WTC11 (cell line): ENCODE measurements at regions not wholly inside any gene's neighbourhood (a gene's known extent, or its start where the extent isn't known, plus 50 kb on each side); places are given as distances from the start of the nearest gene placed in this dataset.

Source experiments
- ATAC-seq: fragments of 200-7000 bp; cut with Tn5 transposase; 2 replicates; pipeline ENCODE4 v1.10.0; 2021; ENCODE audit warnings: mild to moderate bottlenecking, moderate library complexity
- CTCF ChIA-PET: fragments of 300-600 bp; sonication (Branson Sonifier 250); formaldehyde crosslinking; loops from one replicate; lab custom pipeline; 2021; ENCODE audit warnings: antibody characterized with exemption; lab: Charles Lee
- POLR2A ChIA-PET: fragments of 350-600 bp; sonication (Branson Sonifier 250); formaldehyde crosslinking; loops from one replicate; lab custom pipeline; 2021; ENCODE audit warnings: antibody characterized with exemption; lab: Charles Lee
- DNase-seq: peaks from one replicate; pipeline ENCODE4 v3.0.0; 2021; ENCODE audit warnings: low spot score
- H3K27ac Mint-ChIP-seq: 2 replicates; pipeline ENCODE4 v1.8.0; 2021; ENCODE audit warnings: mixed read lengths
- H3K27me3 Mint-ChIP-seq: 2 replicates; pipeline ENCODE4 v1.8.0; 2021; ENCODE audit warnings: low read depth, mild to moderate bottlenecking, moderate library complexity, mixed read lengths
- H3K36me3 Mint-ChIP-seq: 2 replicates; pipeline ENCODE4 v1.8.0; 2021; ENCODE audit warnings: mixed read lengths
- H3K4me1 Mint-ChIP-seq: 2 replicates; pipeline ENCODE4 v1.8.0; 2022; ENCODE audit warnings: mixed read lengths
- H3K4me3 Mint-ChIP-seq: 2 replicates; pipeline ENCODE4 v1.8.0; 2021; ENCODE audit warnings: mild to moderate bottlenecking, moderate library complexity, mixed read lengths
- H3K9me3 Mint-ChIP-seq: 2 replicates; pipeline ENCODE4 v1.8.0; 2021; ENCODE audit warnings: mixed read lengths
- ATF6 ChIP-seq: sonication (generic); formaldehyde crosslinking; IDR thresholded peaks from 2 replicates; pipeline ENCODE4 v1.8.1; 2023; ENCODE audit warnings: mild to moderate bottlenecking, missing genetic modification reagents
- ELF4 ChIP-seq: sonication (generic); formaldehyde crosslinking; IDR thresholded peaks from 2 replicates; pipeline ENCODE4 v1.8.1; 2022; ENCODE audit warnings: low read depth, mild to moderate bottlenecking, moderate library complexity, missing genetic modification reagents
- ERG ChIP-seq: fragments of 250-450 bp; sonication (Bioruptor Pico); IDR thresholded peaks from 2 replicates; pipeline ENCODE4 v1.8.0; 2021; ENCODE audit warnings: mild to moderate bottlenecking
- FOXP4 ChIP-seq: sonication (generic); formaldehyde crosslinking; IDR thresholded peaks from 2 replicates; pipeline ENCODE4 v1.8.0; 2022; ENCODE audit warnings: mild to moderate bottlenecking, missing genetic modification reagents
- GTF2I ChIP-seq: fragments of 250-450 bp; sonication (Bioruptor Pico); conservative IDR thresholded peaks from 2 replicates; pipeline ENCODE4 v1.4.0; 2021; ENCODE audit warnings: mild to moderate bottlenecking
- JAZF1 ChIP-seq: fragments of 250-450 bp; sonication (Bioruptor Pico); IDR thresholded peaks from 2 replicates; pipeline ENCODE4 v1.9.0; 2021; ENCODE audit warnings: moderate library complexity, mild to moderate bottlenecking, inconsistent platforms
- NFATC4 ChIP-seq: fragments of 250-450 bp; sonication (Bioruptor Pico); IDR thresholded peaks from 2 replicates; pipeline ENCODE4 v1.9.0; 2021; ENCODE audit warnings: mild to moderate bottlenecking
- NR1H2 ChIP-seq: sonication (generic); formaldehyde crosslinking; IDR thresholded peaks from 2 replicates; pipeline ENCODE4 v1.9.0; 2021; ENCODE audit warnings: mild to moderate bottlenecking, moderate library complexity, missing genetic modification reagents
- NR3C1 ChIP-seq: sonication (generic); formaldehyde crosslinking; conservative IDR thresholded peaks from 2 replicates; pipeline ENCODE4 v1.8.1; 2023; ENCODE audit warnings: low read depth, mild to moderate bottlenecking, missing genetic modification reagents
- OVOL2 ChIP-seq: fragments of 250-450 bp; sonication (Bioruptor Pico); IDR thresholded peaks from 2 replicates; pipeline ENCODE4 v1.9.0; 2021; ENCODE audit warnings: mild to moderate bottlenecking, borderline replicate concordance
- ZBTB21 ChIP-seq: sonication (generic); formaldehyde crosslinking; IDR thresholded peaks from 2 replicates; pipeline ENCODE4 v1.8.1; 2023; ENCODE audit warnings: mild to moderate bottlenecking, missing genetic modification reagents, borderline replicate concordance
- ZNF263 ChIP-seq: sonication (generic); formaldehyde crosslinking; IDR thresholded peaks from 2 replicates; pipeline ENCODE4 v1.8.1; 2022; ENCODE audit warnings: low read depth, mild to moderate bottlenecking, moderate library complexity, missing genetic modification reagents
- ZNF281 ChIP-seq: sonication (generic); formaldehyde crosslinking; IDR thresholded peaks from 2 replicates; pipeline ENCODE4 v1.8.0; 2023; ENCODE audit warnings: mild to moderate bottlenecking, missing genetic modification reagents
- TF ChIP-seq, protein P1 (sequence below): sonication (generic); formaldehyde crosslinking; IDR thresholded peaks from 2 replicates; pipeline ENCODE4 v1.8.1; 2022; ENCODE audit warnings: mild to moderate bottlenecking, missing genetic modification reagents, moderate library complexity, borderline replicate concordance
- TF ChIP-seq, protein P2 (sequence below): sonication (generic); formaldehyde crosslinking; IDR thresholded peaks from 2 replicates; pipeline ENCODE4 v1.8.1; 2023; ENCODE audit warnings: mild to moderate bottlenecking, missing genetic modification reagents, borderline replicate concordance
- TF ChIP-seq, protein P3 (sequence below): sonication (generic); formaldehyde crosslinking; IDR thresholded peaks from 2 replicates; pipeline ENCODE4 v1.8.1; 2023; ENCODE audit warnings: mild to moderate bottlenecking, missing genetic modification reagents, moderate library complexity

DNA sequence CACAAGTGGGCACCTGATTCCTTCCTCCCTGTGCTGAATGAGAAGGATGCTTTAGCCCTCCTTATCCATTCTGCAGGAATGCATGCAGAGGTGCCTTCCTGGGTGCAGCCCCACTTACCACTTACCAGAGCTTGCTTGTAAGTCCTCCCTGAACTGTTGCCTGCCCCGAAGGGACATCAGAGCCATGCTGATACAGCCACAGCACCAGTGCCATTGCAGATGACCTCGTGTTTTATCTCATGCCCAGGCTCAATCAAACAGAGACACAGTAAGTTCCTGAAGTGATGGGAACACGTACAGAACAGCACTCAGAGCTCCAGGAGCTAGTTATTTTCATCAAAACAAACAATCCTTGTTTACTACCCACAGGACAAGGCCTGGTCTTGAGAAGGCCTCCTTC is 81.9 kb downstream of the ATP1A1 start:
- DNase-seq, result no peak
- Mint-ChIP-seq H3K27ac (no peak overlapping the region), H3K36me3 (no peaks in the 10 kb centered on the region), H3K4me1 (peaks cover 18% of the 10 kb centered on the region), H3K27me3 (no peaks in the 10 kb centered on the region; the same call in 1 of the 2 replicates), H3K9me3 (no peaks in the 10 kb centered on the region), H3K4me3 (no peak overlapping the region)
- no peak for TF ChIP-seq NR3C1
- TF ChIP-seq ERG (CRISPR knock-in tag), result no peak
- TF ChIP-seq NFATC4 (CRISPR knock-in tag), result no peak
- TF ChIP-seq ATF6 (CRISPR knock-in tag), result no peak
- TF ChIP-seq JAZF1, result no peak
- TF ChIP-seq FOXP4 (CRISPR knock-in tag), result no peak
- TF ChIP-seq, protein P1, sequence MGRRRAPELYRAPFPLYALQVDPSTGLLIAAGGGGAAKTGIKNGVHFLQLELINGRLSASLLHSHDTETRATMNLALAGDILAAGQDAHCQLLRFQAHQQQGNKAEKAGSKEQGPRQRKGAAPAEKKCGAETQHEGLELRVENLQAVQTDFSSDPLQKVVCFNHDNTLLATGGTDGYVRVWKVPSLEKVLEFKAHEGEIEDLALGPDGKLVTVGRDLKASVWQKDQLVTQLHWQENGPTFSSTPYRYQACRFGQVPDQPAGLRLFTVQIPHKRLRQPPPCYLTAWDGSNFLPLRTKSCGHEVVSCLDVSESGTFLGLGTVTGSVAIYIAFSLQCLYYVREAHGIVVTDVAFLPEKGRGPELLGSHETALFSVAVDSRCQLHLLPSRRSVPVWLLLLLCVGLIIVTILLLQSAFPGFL (CRISPR knock-in tag), result no peak
- TF ChIP-seq ZBTB21 (CRISPR knock-in tag), result no peak
- TF ChIP-seq GTF2I (CRISPR knock-in tag), result no peak
- CTCF ChIA-PET, result interaction anchor here (1.5 kb wide), 1 partner anchor 30 kb away, joined by 6 read pairs; no protein-coding TSS in a partner anchor
- POLR2A ChIA-PET, result no interaction called here
- ATAC-seq, result no peak

GRCh38 chr1:116455509-116455908 is 82.5 kb downstream of the ATP1A1 start:
- no peak overlapping the region for H3K4me3 Mint-ChIP-seq
- TF ChIP-seq NR1H2 (no peak), ZNF263 (CRISPR knock-in tag) (no peak), OVOL2 (CRISPR knock-in tag) (no peak), NR3C1 (no peak), ZNF281 (CRISPR knock-in tag) (no peak), ELF4 (CRISPR knock-in tag) (no peak)
- TF ChIP-seq, protein P2, sequence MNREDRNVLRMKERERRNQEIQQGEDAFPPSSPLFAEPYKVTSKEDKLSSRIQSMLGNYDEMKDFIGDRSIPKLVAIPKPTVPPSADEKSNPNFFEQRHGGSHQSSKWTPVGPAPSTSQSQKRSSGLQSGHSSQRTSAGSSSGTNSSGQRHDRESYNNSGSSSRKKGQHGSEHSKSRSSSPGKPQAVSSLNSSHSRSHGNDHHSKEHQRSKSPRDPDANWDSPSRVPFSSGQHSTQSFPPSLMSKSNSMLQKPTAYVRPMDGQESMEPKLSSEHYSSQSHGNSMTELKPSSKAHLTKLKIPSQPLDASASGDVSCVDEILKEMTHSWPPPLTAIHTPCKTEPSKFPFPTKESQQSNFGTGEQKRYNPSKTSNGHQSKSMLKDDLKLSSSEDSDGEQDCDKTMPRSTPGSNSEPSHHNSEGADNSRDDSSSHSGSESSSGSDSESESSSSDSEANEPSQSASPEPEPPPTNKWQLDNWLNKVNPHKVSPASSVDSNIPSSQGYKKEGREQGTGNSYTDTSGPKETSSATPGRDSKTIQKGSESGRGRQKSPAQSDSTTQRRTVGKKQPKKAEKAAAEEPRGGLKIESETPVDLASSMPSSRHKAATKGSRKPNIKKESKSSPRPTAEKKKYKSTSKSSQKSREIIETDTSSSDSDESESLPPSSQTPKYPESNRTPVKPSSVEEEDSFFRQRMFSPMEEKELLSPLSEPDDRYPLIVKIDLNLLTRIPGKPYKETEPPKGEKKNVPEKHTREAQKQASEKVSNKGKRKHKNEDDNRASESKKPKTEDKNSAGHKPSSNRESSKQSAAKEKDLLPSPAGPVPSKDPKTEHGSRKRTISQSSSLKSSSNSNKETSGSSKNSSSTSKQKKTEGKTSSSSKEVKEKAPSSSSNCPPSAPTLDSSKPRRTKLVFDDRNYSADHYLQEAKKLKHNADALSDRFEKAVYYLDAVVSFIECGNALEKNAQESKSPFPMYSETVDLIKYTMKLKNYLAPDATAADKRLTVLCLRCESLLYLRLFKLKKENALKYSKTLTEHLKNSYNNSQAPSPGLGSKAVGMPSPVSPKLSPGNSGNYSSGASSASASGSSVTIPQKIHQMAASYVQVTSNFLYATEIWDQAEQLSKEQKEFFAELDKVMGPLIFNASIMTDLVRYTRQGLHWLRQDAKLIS (CRISPR knock-in tag), result no peak
- TF ChIP-seq, protein P3, sequence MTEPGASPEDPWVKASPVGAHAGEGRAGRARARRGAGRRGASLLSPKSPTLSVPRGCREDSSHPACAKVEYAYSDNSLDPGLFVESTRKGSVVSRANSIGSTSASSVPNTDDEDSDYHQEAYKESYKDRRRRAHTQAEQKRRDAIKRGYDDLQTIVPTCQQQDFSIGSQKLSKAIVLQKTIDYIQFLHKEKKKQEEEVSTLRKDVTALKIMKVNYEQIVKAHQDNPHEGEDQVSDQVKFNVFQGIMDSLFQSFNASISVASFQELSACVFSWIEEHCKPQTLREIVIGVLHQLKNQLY, result no peak
- ChIA-PET CTCF (interaction anchor here (1.5 kb wide), 1 partner anchor 30 kb away, joined by 6 read pairs; no protein-coding TSS in a partner anchor), POLR2A (no interaction called here)
- DNase-seq (no peak), ATAC-seq (no peak)
- H3K27me3 Mint-ChIP-seq, result no peaks in the 10 kb centered on the region
- H3K4me1 Mint-ChIP-seq, result peaks cover 18% of the 10 kb centered on the region
- no peaks in the 10 kb centered on the region for H3K36me3 Mint-ChIP-seq
- no peaks in the 10 kb centered on the region for H3K9me3 Mint-ChIP-seq
- no peak overlapping the region for H3K27ac Mint-ChIP-seq
